ENCODE measurements at regions not wholly inside any gene's neighbourhood (a gene's known extent, or its start where the extent isn't known, plus 50 kb on each side); places are given as distances from the start of the nearest gene placed in this dataset.

- H3K56ac ChIP-seq (ENCODE audit: extremely low read depth, insufficient read depth, low read length) = no peak overlapping the region
- no peak overlapping the region for H2AFZ ChIP-seq (replicated peaks; ENCODE audit: low read length, poor library complexity)
- no peak overlapping the region for H2BK20ac ChIP-seq (ENCODE audit: low read depth, low read length)
- H3K9me1 ChIP-seq (ENCODE audit: insufficient read depth, low read length) = no peaks in the 10 kb centered on the region
- H3K4me1 ChIP-seq (ENCODE audit: control insufficient read depth, insufficient read depth, low read length) = no peaks in the 10 kb centered on the region
- dilution Hi-C loops (cut with HindIII; ENCODE audit: low sequenced_read_pairs, unreplicated experiment) (no loop called here), in situ Hi-C loops (cut with MboI; ENCODE audit: low sequenced_read_pairs) (no loop called here), intact Hi-C loops (cut with micrococcal nuclease) (no loop called here)
- no TSS peak for BruUV-seq (replicated peaks)
- no peak overlapping the region for H2BK5ac ChIP-seq (ENCODE audit: low read depth, low read length, poor library complexity, severe bottlenecking)
- H3K4me2 ChIP-seq (ENCODE audit: low read depth, low read length) = no peak overlapping the region
- no peak overlapping the region for H2AK9ac ChIP-seq (replicated peaks; ENCODE audit: low read depth, low read length, poor library complexity)
- H3K27ac ChIP-seq (ENCODE audit: insufficient read depth, low read length) = no peak overlapping the region
- no peak overlapping the region for H4K8ac ChIP-seq (ENCODE audit: low read depth in 2 of 2, low read length in 2 of 2)
- no peak overlapping the region for H4K91ac ChIP-seq (ENCODE audit: insufficient read depth, low read depth, low read length)
- H2AK5ac ChIP-seq (ENCODE audit: low read depth, low read length) = no peak overlapping the region
- ChIA-PET POLR2A (ENCODE audit: unreplicated experiment) (no interaction called here), CTCF (no interaction called here)
- no peaks in the 10 kb centered on the region for H3K9me3 ChIP-seq (ENCODE audit: control insufficient read depth, insufficient read depth, low read length)
- no peak overlapping the region for H3K4ac ChIP-seq (ENCODE audit: low read depth, low read length)
- H3K27me3 ChIP-seq (ENCODE audit: control insufficient read depth, insufficient read depth, low read length) = peaks cover 19% of the 10 kb centered on the region
- DNase-seq = no peak
- H4K5ac ChIP-seq (ENCODE audit: low read depth, low read length) = no peak overlapping the region
- no peak overlapping the region for H3K9ac ChIP-seq (ENCODE audit: low read depth, low read length)
- no peaks in the 10 kb centered on the region for H3K36me3 ChIP-seq (ENCODE audit: control insufficient read depth, insufficient read depth, low read length)
- H3K18ac ChIP-seq (ENCODE audit: low read depth, low read length) = no peak overlapping the region
- H3K23ac ChIP-seq (ENCODE audit: low read depth, low read length) = no peak overlapping the region
- H3K4me3 ChIP-seq (ENCODE audit: insufficient read depth, low read depth, low read length) = no peak overlapping the region
- ATAC-seq (ENCODE audit: low read depth) = no peak
- WGBS, 2 experiments (ENCODE audit: extremely low coverage in 2 of 2, insufficient read length in 1 of 2) = no CpG with 5 or more reads among the region's 5 CpGs
- no peak overlapping the region for H2BK15ac ChIP-seq (ENCODE audit: low read depth, low read length)
- H2BK120ac ChIP-seq (ENCODE audit: low read depth, low read length) = no peak overlapping the region
- H4K20me1 ChIP-seq (ENCODE audit: insufficient read depth, low read length) = no peaks in the 10 kb centered on the region
- TF ChIP-seq FOS (IDR thresholded peaks at IDR 0.05; ENCODE audit: low read depth, low read length) = no peak
- no peak for TF ChIP-seq RAD21 (IDR thresholded peaks at IDR 0.05; ENCODE audit: low read length)
- TF ChIP-seq NFE2L2 (IDR thresholded peaks at IDR 0.05; ENCODE audit: low read depth, low read length) = no peak
- no peak for TF ChIP-seq POLR2A (IDR thresholded peaks at IDR 0.05; ENCODE audit: low read depth, low read length)
- TF ChIP-seq SMC3 (IDR thresholded peaks at IDR 0.05; ENCODE audit: low read depth, low read length) = no peak
- TF ChIP-seq RCOR1 (IDR thresholded peaks at IDR 0.05; ENCODE audit: insufficient replicate concordance, low read length) = no peak
- TF ChIP-seq ELK1 (IDR thresholded peaks at IDR 0.05; ENCODE audit: borderline replicate concordance, low read depth, low read length) = no peak
- H3K79me1 ChIP-seq (ENCODE audit: low read depth in 1 of 2, low read length in 2 of 2) = no peaks in the 10 kb centered on the region
- no peak overlapping the region for H3K14ac ChIP-seq (replicated peaks; ENCODE audit: low read depth, low read length)
Observed at GRCh38 chr20:24724982-24725533, 224.0 kb upstream of the CST7 start.
